Thyroid gland (tissue), 4 donors: ENCODE measurements at regions not wholly inside any gene's neighbourhood (a gene's known extent, or its start where the extent isn't known, plus 50 kb on each side); places are given as distances from the start of the nearest gene placed in this dataset.

Experiments used
- DNase-seq, 2 donors: peaks; one replicate each; pipeline ENCODE4 v3.0.0-alpha.2; 2019
- H3K27ac ChIP-seq, 3 donors: fragments of 200-600 bp; sonication (generic); 1 replicate in 2 of 3; 2 replicates in 1 of 3; pipeline ENCODE4 v1.5.1; 2016 to 2019; ENCODE audit warnings: mild to moderate bottlenecking in 1 of 3, moderate library complexity in 1 of 3
- H3K27me3 ChIP-seq: fragments of 200-600 bp; sonication (generic); one replicate; pipeline ENCODE4 v1.5.1; 2019
- H3K36me3 ChIP-seq, 2 donors: fragments of 200-600 bp; sonication (generic); one replicate each; pipeline ENCODE4 v1.5.1; 2016 to 2019
- H3K4me1 ChIP-seq, 2 donors: fragments of 200-600 bp; sonication (generic); one replicate each; pipeline ENCODE4 v1.5.1; 2017 to 2019
- H3K4me3 ChIP-seq, 3 donors: fragments of 200-600 bp; sonication (generic); replicated peaks in 1 of 3; 1 replicate in 2 of 3; 2 replicates in 1 of 3; pipeline ENCODE4 v1.5.1; 2016; ENCODE audit warnings: mild to moderate bottlenecking in 1 of 3
- H3K9me3 ChIP-seq: fragments of 200-600 bp; sonication (generic); one replicate; pipeline ENCODE4 v1.5.1; 2017
- CTCF ChIP-seq, 6 experiments: fragments of 200-600 bp in 3 of 6; fragments of 450-650 bp in 3 of 6; sonication (generic) in 3 of 6; IDR thresholded peaks; one replicate each; pipeline ENCODE4 v1.5.1; 2016 to 2019; ENCODE audit warnings: antibody characterized with exemption in 6 of 6, mild to moderate bottlenecking in 2 of 6, inconsistent platforms in 1 of 6, moderate library complexity in 1 of 6
- POLR2A ChIP-seq, 2 donors: fragments of 450-650 bp; IDR thresholded peaks; one replicate each; pipeline ENCODE4 v1.6.1; 2017; ENCODE audit warnings: antibody characterized with exemption in 2 of 2, mild to moderate bottlenecking in 2 of 2, moderate library complexity in 1 of 2
- WGBS, 2 donors: methylation state at CpG; one replicate each; pipeline ENCODE4 v1.1.5; 2017; 5-methylcytosine and 5-hydroxymethylcytosine counted together
- intact Hi-C: fragments of 100-400 bp; cut with DNase I; formaldehyde crosslinking; loops from one replicate; pipeline ENCODE4 v1.15.1; 2023

- H3K4me1 ChIP-seq, result no peaks in the 10 kb centered on the region
- no peaks in the 10 kb centered on the region for H3K36me3 ChIP-seq
- H3K9me3 ChIP-seq, result no peaks in the 10 kb centered on the region
- no peak for TF ChIP-seq POLR2A (IDR thresholded peaks at IDR 0.05)
- no peak for TF ChIP-seq CTCF (IDR thresholded peaks at IDR 0.05)
- DNase-seq, result no peak
- 93% methylated on average over 1 of the region's 1 CpG for WGBS, 2 donors
- intact Hi-C loops, result no loop called here
- H3K4me3 ChIP-seq, result no peak overlapping the region
- no peaks in the 10 kb centered on the region for H3K27me3 ChIP-seq
- H3K27ac ChIP-seq, result no peak overlapping the region
Observed at GRCh38 chr9:74102702-74103101, 394.4 kb upstream of the RORB start.

GRCh38 chr9:74107692-74108091 is 389.4 kb upstream of the RORB start:
- no peaks in the 10 kb centered on the region for H3K36me3 ChIP-seq
- no peaks in the 10 kb centered on the region for H3K27me3 ChIP-seq
- H3K4me1 ChIP-seq, result no peaks in the 10 kb centered on the region
- H3K27ac ChIP-seq, result no peak overlapping the region
- WGBS, 2 donors, result 91 to 94% methylated on average over 1 of the region's 1 CpG
- TF ChIP-seq POLR2A (IDR thresholded peaks at IDR 0.05) (no peak), CTCF (IDR thresholded peaks at IDR 0.05) (no peak)
- DNase-seq, result no peak
- intact Hi-C loops, result no loop called here
- no peak overlapping the region for H3K4me3 ChIP-seq
- H3K9me3 ChIP-seq, result no peaks in the 10 kb centered on the region

GRCh38 chr9:74115976-74116375 is 381.2 kb upstream of the RORB start:
- H3K4me1 ChIP-seq, result no peaks in the 10 kb centered on the region
- no peak overlapping the region for H3K4me3 ChIP-seq
- H3K9me3 ChIP-seq, result no peaks in the 10 kb centered on the region
- TF ChIP-seq CTCF (IDR thresholded peaks at IDR 0.05) (no peak), POLR2A (IDR thresholded peaks at IDR 0.05) (no peak)
- H3K36me3 ChIP-seq, result no peaks in the 10 kb centered on the region
- WGBS, 2 donors, result 88 to 92% methylated on average over 6 of the region's 6 CpGs
- no peaks in the 10 kb centered on the region for H3K27me3 ChIP-seq
- intact Hi-C loops, result no loop called here
- no peak overlapping the region for H3K27ac ChIP-seq
- no peak for DNase-seq

GRCh38 chr9:74117151-74117550 is 380.0 kb upstream of the RORB start:
- Histone ChIP-seq H3K9me3 (no peaks in the 10 kb centered on the region), H3K36me3 (no peaks in the 10 kb centered on the region), H3K27ac (no peak overlapping the region), H3K27me3 (no peaks in the 10 kb centered on the region), H3K4me1 (no peaks in the 10 kb centered on the region), H3K4me3 (no peak overlapping the region)
- no peak for DNase-seq
- no peak for TF ChIP-seq POLR2A (IDR thresholded peaks at IDR 0.05)
- TF ChIP-seq CTCF (IDR thresholded peaks at IDR 0.05), result no peak
- intact Hi-C loops, result no loop called here

GRCh38 chr9:74117731-74118130 is 379.4 kb upstream of the RORB start:
- Histone ChIP-seq H3K27ac (no peak overlapping the region), H3K4me3 (no peak overlapping the region), H3K4me1 (no peaks in the 10 kb centered on the region), H3K27me3 (no peaks in the 10 kb centered on the region), H3K9me3 (no peaks in the 10 kb centered on the region), H3K36me3 (no peaks in the 10 kb centered on the region)
- TF ChIP-seq POLR2A (IDR thresholded peaks at IDR 0.05) (no peak), CTCF (IDR thresholded peaks at IDR 0.05) (no peak)
- WGBS, 2 donors, result 85 to 91% methylated on average over 3 of the region's 3 CpGs
- intact Hi-C loops, result no loop called here
- DNase-seq, result no peak
